T-helper 17 cell (primary cell): ENCODE measurements at regions not wholly inside any gene's neighbourhood (a gene's known extent, or its start where the extent isn't known, plus 50 kb on each side); places are given as distances from the start of the nearest gene placed in this dataset.
"Not testable (repeated sequence)": the region's sequence is repeated elsewhere in the genome, so short reads cannot be mapped to it uniquely, and the experiment has no call there.

ENCODE experiments used
- ATAC-seq: fragments of 150-1000 bp; cut with Tn5 transposase; 2 replicates; pipeline ENCODE4 v1.10.0; 2021; ENCODE audit warnings: mild to moderate bottlenecking, moderate library complexity
- DNase-seq, 3 donors: peaks; one replicate each; pipeline versions ENCODE4 v3.0.0 to v3.0.0-alpha.2; 2020 to 2021
- H3K9me3 ChIP-seq: one replicate; pipeline ENCODE4 v1.7.0; 2013; ENCODE audit warnings: low read length, mild to moderate bottlenecking; ENCODE audit not compliant: control insufficient read depth, poor library complexity, severe bottlenecking
- H3K27ac Mint-ChIP-seq: one replicate; pipeline ENCODE4 v1.8.0; 2022; ENCODE audit warnings: mild to moderate bottlenecking, moderate library complexity, mixed read lengths
- H3K27me3 Mint-ChIP-seq: one replicate; pipeline ENCODE4 v1.8.0; 2022; ENCODE audit warnings: mixed read lengths
- H3K36me3 Mint-ChIP-seq: one replicate; pipeline ENCODE4 v1.8.0; 2022; ENCODE audit warnings: low read depth, mixed read lengths
- H3K4me1 Mint-ChIP-seq: one replicate; pipeline ENCODE4 v1.8.0; 2022; ENCODE audit warnings: mild to moderate bottlenecking, mixed read lengths
- H3K4me3 Mint-ChIP-seq: one replicate; pipeline ENCODE4 v1.8.0; 2022; ENCODE audit warnings: mild to moderate bottlenecking, moderate library complexity, mixed read lengths

- not testable (repeated sequence) for H3K9me3 ChIP-seq, H3K27ac Mint-ChIP-seq, H3K4me1 Mint-ChIP-seq, H3K36me3 Mint-ChIP-seq
- peaks cover 52% of the 10 kb centered on the region for H3K27me3 Mint-ChIP-seq
- ATAC-seq (peak; percentile 90), DNase-seq (peak; percentile 67 to 76 (median 72))
- peak overlapping the region; percentile 21 for H3K4me3 Mint-ChIP-seq
These were observed 1092.1 kb downstream of the TMEM121 start for GRCh38 chr14:106618471-106618951.

- Mint-ChIP-seq H3K36me3 (no peaks in the 10 kb centered on the region), H3K27me3 (peaks cover 49% of the 10 kb centered on the region), H3K4me3 (no peak overlapping the region), H3K4me1 (peaks cover 4% of the 10 kb centered on the region), H3K27ac (no peak overlapping the region)
- ATAC-seq, result no peak
- H3K9me3 ChIP-seq, result no peaks in the 10 kb centered on the region
- DNase-seq, result no peak
These were observed 1093.2 kb downstream of the TMEM121 start for GRCh38 chr14:106619606-106620005.

- Mint-ChIP-seq H3K4me1 (peaks cover 5% of the 10 kb centered on the region), H3K27ac (no peak overlapping the region), H3K36me3 (no peaks in the 10 kb centered on the region), H3K4me3 (no peak overlapping the region), H3K27me3 (peaks cover 48% of the 10 kb centered on the region)
- ATAC-seq (no peak), DNase-seq (no peak)
- no peaks in the 10 kb centered on the region for H3K9me3 ChIP-seq
These were observed 1094.0 kb downstream of the TMEM121 start for GRCh38 chr14:106620368-106620767.

GRCh38 chr14:106622200-106622745 lies 1095.9 kb downstream of the TMEM121 start:
- H3K27me3 Mint-ChIP-seq, result peaks cover 47% of the 10 kb centered on the region
- peaks cover 9% of the 10 kb centered on the region for H3K4me1 Mint-ChIP-seq
- ATAC-seq (no peak), DNase-seq (no peak)
- peak overlapping the region; percentile 57 for H3K4me3 Mint-ChIP-seq
- no peaks in the 10 kb centered on the region for H3K9me3 ChIP-seq
- H3K27ac Mint-ChIP-seq, result no peak overlapping the region
- H3K36me3 Mint-ChIP-seq, result no peaks in the 10 kb centered on the region

GRCh38 chr14:106625186-106625585 lies 1098.8 kb downstream of the TMEM121 start:
- Mint-ChIP-seq H3K4me3 (no peak overlapping the region), H3K27ac (no peak overlapping the region), H3K27me3 (peaks cover 47% of the 10 kb centered on the region), H3K36me3 (no peaks in the 10 kb centered on the region), H3K4me1 (peaks cover 9% of the 10 kb centered on the region)
- H3K9me3 ChIP-seq, result no peaks in the 10 kb centered on the region
- no peak for ATAC-seq
- no peak for DNase-seq

- ATAC-seq, DNase-seq, H3K4me1 Mint-ChIP-seq, H3K4me3 Mint-ChIP-seq, H3K27ac Mint-ChIP-seq, H3K9me3 ChIP-seq, H3K36me3 Mint-ChIP-seq: not testable (repeated sequence)
- H3K27me3 Mint-ChIP-seq, result peaks cover 51% of the 10 kb centered on the region
These were observed 1100.1 kb downstream of the TMEM121 start for GRCh38 chr14:106626469-106626868.

- H3K27ac Mint-ChIP-seq, H3K4me3 Mint-ChIP-seq, H3K4me1 Mint-ChIP-seq, H3K9me3 ChIP-seq, H3K36me3 Mint-ChIP-seq: not testable (repeated sequence)
- peak; percentile 39 to 69 (median 46) for DNase-seq
- peak; percentile 99 for ATAC-seq
- peaks cover 57% of the 10 kb centered on the region for H3K27me3 Mint-ChIP-seq
These were observed 1100.7 kb downstream of the TMEM121 start for GRCh38 chr14:106626942-106627588.

- Mint-ChIP-seq H3K27ac (no peak overlapping the region), H3K27me3 (peaks cover 45% of the 10 kb centered on the region), H3K36me3 (no peaks in the 10 kb centered on the region), H3K4me1 (peaks cover 4% of the 10 kb centered on the region), H3K4me3 (no peak overlapping the region)
- DNase-seq, result no peak
- H3K9me3 ChIP-seq, result no peaks in the 10 kb centered on the region
- ATAC-seq, result no peak
These were observed 1105.5 kb downstream of the TMEM121 start for GRCh38 chr14:106631879-106632278.

- Mint-ChIP-seq H3K36me3 (no peaks in the 10 kb centered on the region), H3K27ac (no peak overlapping the region), H3K4me3 (no peak overlapping the region), H3K27me3 (peaks cover 45% of the 10 kb centered on the region), H3K4me1 (peaks cover 5% of the 10 kb centered on the region)
- ATAC-seq, result no peak
- no peak for DNase-seq
- no peaks in the 10 kb centered on the region for H3K9me3 ChIP-seq
These were observed 1107.3 kb downstream of the TMEM121 start for GRCh38 chr14:106633721-106634120.

GRCh38 chr14:106635569-106635968 lies 1109.2 kb downstream of the TMEM121 start:
- peak overlapping the region; percentile 49 for H3K27ac Mint-ChIP-seq
- H3K4me3 Mint-ChIP-seq, result no peak overlapping the region
- peaks cover 6% of the 10 kb centered on the region for H3K4me1 Mint-ChIP-seq
- no peak for ATAC-seq
- H3K9me3 ChIP-seq, result no peaks in the 10 kb centered on the region
- no peak for DNase-seq
- no peaks in the 10 kb centered on the region for H3K36me3 Mint-ChIP-seq
- H3K27me3 Mint-ChIP-seq, result peaks cover 32% of the 10 kb centered on the region

GRCh38 chr14:106638786-106639452 lies 1112.5 kb downstream of the TMEM121 start:
- peaks cover 32% of the 10 kb centered on the region for H3K27me3 Mint-ChIP-seq
- H3K27ac Mint-ChIP-seq, H3K9me3 ChIP-seq, H3K4me1 Mint-ChIP-seq, H3K36me3 Mint-ChIP-seq, H3K4me3 Mint-ChIP-seq: not testable (repeated sequence)
- DNase-seq (peak in 2 of 3 donors; percentile 29), ATAC-seq (peak; percentile 40)

- ATAC-seq (no peak), DNase-seq (no peak)
- no peak overlapping the region for H3K4me3 Mint-ChIP-seq
- H3K27me3 Mint-ChIP-seq, result peaks cover 36% of the 10 kb centered on the region
- H3K4me1 Mint-ChIP-seq, result peaks cover 4% of the 10 kb centered on the region
- H3K9me3 ChIP-seq, result no peaks in the 10 kb centered on the region
- H3K36me3 Mint-ChIP-seq, result peaks cover 4% of the 10 kb centered on the region
- no peak overlapping the region for H3K27ac Mint-ChIP-seq
These were observed 1115.7 kb downstream of the TMEM121 start for GRCh38 chr14:106642090-106642489.

GRCh38 chr14:106642971-106643370 lies 1116.6 kb downstream of the TMEM121 start:
- H3K27ac Mint-ChIP-seq, result not testable (repeated sequence)

More at GRCh38 chr14:106642971-106643370, 1116.6 kb downstream of the TMEM121 start:
- not testable (repeated sequence) for H3K4me3 Mint-ChIP-seq, H3K36me3 Mint-ChIP-seq, H3K9me3 ChIP-seq, ATAC-seq, H3K4me1 Mint-ChIP-seq, DNase-seq
- H3K27me3 Mint-ChIP-seq, result peaks cover 36% of the 10 kb centered on the region
